Tibial artery (tissue), 4 donors: ENCODE measurements at regions not wholly inside any gene's neighbourhood (a gene's known extent, or its start where the extent isn't known, plus 50 kb on each side); places are given as distances from the start of the nearest gene placed in this dataset.

Source experiments
- DNase-seq, 2 donors: peaks; one replicate each; pipeline ENCODE4 v3.0.0-alpha.2; 2019
- H3K27ac ChIP-seq, 2 donors: fragments of 200-600 bp; sonication (generic) in 1 of 2; 1 replicate in 1 of 2; 2 replicates in 1 of 2; pipeline ENCODE4 v1.5.1; 2018 to 2019; ENCODE audit warnings: mild to moderate bottlenecking in 1 of 2
- H3K27me3 ChIP-seq, 2 donors: fragments of 200-600 bp; sonication (generic) in 1 of 2; one replicate each; pipeline versions ENCODE4 v1.5.1 to v1.6.0; 2016 to 2019
- H3K36me3 ChIP-seq, 3 donors: fragments of 200-600 bp; sonication (generic) in 2 of 3; one replicate each; pipeline ENCODE4 v1.5.1; 2016 to 2019; ENCODE audit warnings: mild to moderate bottlenecking in 2 of 3
- H3K4me1 ChIP-seq, 4 donors: fragments of 200-600 bp; sonication (generic) in 2 of 4; 1 replicate in 3 of 4; 2 replicates in 1 of 4; pipeline ENCODE4 v1.5.1; 2016 to 2019
- H3K4me3 ChIP-seq, 2 donors: fragments of 200-600 bp; sonication (generic) in 1 of 2; 1 replicate in 1 of 2; 2 replicates in 1 of 2; pipeline ENCODE4 v1.5.1; 2018 to 2019; ENCODE audit warnings: mild to moderate bottlenecking in 2 of 2
- H3K9me3 ChIP-seq, 3 donors: fragments of 200-600 bp; sonication (generic) in 1 of 3; one replicate each; pipeline ENCODE4 v1.5.1; 2016 to 2019
- CTCF ChIP-seq, 2 experiments: fragments of 200-600 bp in 1 of 2; fragments of 450-650 bp in 1 of 2; IDR thresholded peaks; one replicate each; pipeline ENCODE4 v1.5.1; 2017 to 2019; ENCODE audit warnings: antibody characterized with exemption in 2 of 2, mild to moderate bottlenecking in 1 of 2, moderate library complexity in 1 of 2
- intact Hi-C: fragments of 100-400 bp; cut with DNase I; formaldehyde crosslinking; loops from one replicate; pipeline ENCODE4 v1.15.0; 2023; ENCODE audit warnings: low total_unique reads

DNA sequence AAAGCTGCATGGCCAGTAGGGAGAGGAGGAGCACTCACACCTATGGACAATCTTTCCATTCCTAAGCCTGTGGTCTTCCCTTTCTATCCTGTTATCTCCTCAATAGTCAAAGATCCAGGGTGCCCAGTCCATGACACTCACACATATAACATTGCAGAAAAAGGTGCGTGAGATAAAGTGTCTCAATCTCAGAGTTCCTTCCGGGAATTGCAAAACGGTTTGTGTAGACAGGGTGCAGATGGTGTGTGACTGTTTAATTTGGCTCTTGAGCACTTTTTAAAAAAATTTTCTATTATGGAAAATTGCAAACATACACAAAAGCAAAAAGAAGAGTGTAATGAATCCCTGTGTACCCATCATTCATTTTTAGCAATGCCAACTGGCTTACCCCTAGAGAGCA lies 1493.6 kb downstream of the AACS start:
- Histone ChIP-seq H3K4me1 (no peaks in the 10 kb centered on the region), H3K4me3 (no peak overlapping the region), H3K27me3 (no peaks in the 10 kb centered on the region), H3K36me3 (no peaks in the 10 kb centered on the region), H3K9me3 (no peaks in the 10 kb centered on the region), H3K27ac (no peak overlapping the region)
- no peak for DNase-seq
- intact Hi-C loops, result no loop called here
- no peak for TF ChIP-seq CTCF (IDR thresholded peaks at IDR 0.05)

DNA sequence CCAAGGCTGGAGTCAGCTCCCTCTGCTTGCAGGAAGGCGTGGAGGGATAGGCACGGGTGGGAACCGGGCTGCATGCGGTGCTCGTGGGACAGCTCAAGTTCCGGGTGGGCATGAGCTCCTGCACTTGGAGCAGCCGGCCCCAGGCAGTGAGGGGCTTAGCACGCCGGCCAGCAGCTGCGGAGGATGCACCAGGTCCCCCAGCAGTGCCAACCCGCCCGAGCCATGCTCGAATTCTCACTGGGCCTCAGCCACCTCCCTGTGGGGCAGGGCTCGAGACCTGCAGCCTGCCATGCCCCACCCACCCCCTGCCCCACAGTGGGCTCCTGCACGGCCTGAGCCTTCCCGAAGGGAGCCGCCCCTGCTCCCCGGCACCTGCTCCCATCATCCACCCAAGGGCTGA lies 1501.8 kb downstream of the AACS start:
- Histone ChIP-seq H3K4me1 (no peaks in the 10 kb centered on the region), H3K27me3 (no peaks in the 10 kb centered on the region), H3K9me3 (no peaks in the 10 kb centered on the region), H3K27ac (no peak overlapping the region), H3K36me3 (no peaks in the 10 kb centered on the region), H3K4me3 (no peak overlapping the region)
- intact Hi-C loops, result no loop called here
- no peak for TF ChIP-seq CTCF (IDR thresholded peaks at IDR 0.05)
- no peak for DNase-seq

GRCh38 chr12:126569706-126570105 lies 1504.5 kb downstream of the AACS start:
- Histone ChIP-seq H3K27me3 (no peaks in the 10 kb centered on the region), H3K27ac (no peak overlapping the region), H3K4me1 (no peaks in the 10 kb centered on the region), H3K4me3 (no peak overlapping the region), H3K9me3 (peaks cover 0 to 1% (median 0%) of the 10 kb centered on the region in 3 donors), H3K36me3 (no peaks in the 10 kb centered on the region)
- intact Hi-C loops, result no loop called here
- DNase-seq, result no peak
- TF ChIP-seq CTCF (IDR thresholded peaks at IDR 0.05), result no peak

DNA sequence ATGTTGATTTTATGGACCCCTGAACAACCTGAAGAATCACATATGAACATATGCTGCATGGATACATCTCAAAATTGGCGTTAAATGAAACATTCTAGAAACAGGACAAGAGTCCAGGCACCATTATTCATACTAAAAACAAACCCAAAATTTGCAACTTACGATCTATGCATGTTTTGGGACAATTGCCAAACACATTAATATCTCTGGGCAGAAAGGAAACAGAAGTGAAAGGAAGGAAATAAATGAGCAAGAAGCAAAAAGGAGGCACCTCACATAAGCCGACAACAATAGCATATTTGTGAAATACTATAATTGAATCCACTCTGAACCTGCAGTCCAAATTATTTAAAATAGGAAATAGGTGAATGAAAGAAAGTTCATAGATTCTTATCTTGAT lies 1505.3 kb downstream of the AACS start:
- no peak for DNase-seq
- no peak overlapping the region for H3K4me3 ChIP-seq
- no peaks in the 10 kb centered on the region for H3K27me3 ChIP-seq
- peaks cover 0 to 4% (median 0%) of the 10 kb centered on the region in 3 donors for H3K9me3 ChIP-seq
- no peaks in the 10 kb centered on the region for H3K36me3 ChIP-seq
- no peaks in the 10 kb centered on the region for H3K4me1 ChIP-seq
- intact Hi-C loops, result no loop called here
- H3K27ac ChIP-seq, result no peak overlapping the region
- no peak for TF ChIP-seq CTCF (IDR thresholded peaks at IDR 0.05)

- intact Hi-C loops, result no loop called here
- no peak for DNase-seq
- TF ChIP-seq CTCF (IDR thresholded peaks at IDR 0.05), result no peak
Measured at GRCh38 chr12:126572170-126572569, 1506.9 kb downstream of the AACS start.

DNA sequence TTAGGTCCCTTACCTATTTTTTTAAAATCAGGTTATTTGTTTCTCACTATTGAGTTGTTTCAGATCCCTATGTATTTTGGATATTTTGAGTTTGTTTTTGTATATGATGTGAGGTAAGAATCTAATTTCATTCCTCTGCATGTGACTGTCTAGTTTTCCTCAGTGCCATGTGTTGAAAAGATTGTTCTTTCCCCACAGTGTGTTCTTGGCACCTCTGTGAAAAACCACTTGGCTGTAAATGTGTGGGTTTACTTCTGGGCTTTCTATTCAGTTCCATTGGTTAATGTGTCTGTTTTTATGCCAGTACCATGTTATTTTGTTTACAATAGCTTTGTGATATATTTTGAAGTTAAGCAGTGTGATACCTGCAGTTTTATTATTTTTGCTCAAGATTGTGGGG lies 1516.4 kb downstream of the AACS start:
- intact Hi-C loops, result no loop called here
- no peaks in the 10 kb centered on the region for H3K9me3 ChIP-seq
- H3K27ac ChIP-seq, result no peak overlapping the region
- H3K27me3 ChIP-seq, result no peaks in the 10 kb centered on the region
- TF ChIP-seq CTCF (IDR thresholded peaks at IDR 0.05), result no peak
- H3K4me1 ChIP-seq, result no peaks in the 10 kb centered on the region
- no peak for DNase-seq
- H3K4me3 ChIP-seq, result no peak overlapping the region
- no peaks in the 10 kb centered on the region for H3K36me3 ChIP-seq

More at GRCh38 chr12:126572170-126572569, 1506.9 kb downstream of the AACS start:
- Histone ChIP-seq H3K4me3 (no peak overlapping the region), H3K27ac (no peak overlapping the region), H3K27me3 (no peaks in the 10 kb centered on the region), H3K4me1 (no peaks in the 10 kb centered on the region), H3K36me3 (no peaks in the 10 kb centered on the region), H3K9me3 (peaks cover 0 to 4% (median 0%) of the 10 kb centered on the region in 3 donors)
